ENCODE measurements at regions not wholly inside any gene's neighbourhood (a gene's known extent, or its start where the extent isn't known, plus 50 kb on each side); places are given as distances from the start of the nearest gene placed in this dataset.
"Not testable (repeated sequence)": the region's sequence is repeated elsewhere in the genome, so short reads cannot be mapped to it uniquely, and the experiment has no call there.

DNA sequence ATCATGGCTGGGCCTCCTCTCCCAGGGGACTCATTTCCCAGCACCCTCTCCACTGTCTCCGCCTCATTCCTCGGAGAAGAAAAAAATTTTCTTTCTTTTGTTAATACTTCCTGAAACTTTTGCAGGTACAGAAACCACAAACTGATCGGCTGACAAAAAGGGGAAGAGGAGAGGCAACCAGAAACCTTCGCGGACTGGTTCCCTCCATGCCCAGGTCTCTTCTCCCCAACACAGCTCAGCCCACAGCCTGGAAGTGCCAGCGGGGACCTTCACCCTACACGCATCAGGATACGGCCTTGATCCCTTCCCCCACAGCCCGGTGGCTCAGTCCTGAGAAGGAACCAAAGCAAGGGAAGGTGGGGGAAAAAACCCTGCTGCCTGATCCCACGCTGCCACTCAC, 788.4 kb downstream of the SPATA31A6 start:
- H2BK12ac ChIP-seq (ENCODE audit: insufficient read length, low read depth, low read length); H3K4me1 Mint-ChIP-seq; H4K5ac ChIP-seq (ENCODE audit: insufficient read length, low read depth, low read length); H3K9me3 ChIP-seq (ENCODE audit: control insufficient read depth, low read depth, low read length); H2BK5ac ChIP-seq (ENCODE audit: insufficient read length, low read length); H3K79me1 ChIP-seq (ENCODE audit: insufficient read depth, low read depth, low read length, poor library complexity, severe bottlenecking); H3K56ac ChIP-seq (ENCODE audit: insufficient read length, low read depth, low read length); H3K23me2 ChIP-seq (ENCODE audit: insufficient read length, low read depth, low read length, poor library complexity, severe bottlenecking); H2BK15ac ChIP-seq (ENCODE audit: low read depth, low read length); H3K4me3 Mint-ChIP-seq; H2AK5ac ChIP-seq (ENCODE audit: insufficient read length, low read length); H3K4ac ChIP-seq (ENCODE audit: low read depth, low read length); H2BK20ac ChIP-seq (ENCODE audit: low read depth, low read length, poor library complexity, severe bottlenecking); H3K4me1 ChIP-seq (ENCODE audit: insufficient read depth, low read length); H3K18ac ChIP-seq (ENCODE audit: insufficient read length, low read depth, low read length); H3K4me2 ChIP-seq (ENCODE audit: insufficient read depth, insufficient read length, low read length); H3K27me3 ChIP-seq (ENCODE audit: insufficient read depth, low read length); H4K91ac ChIP-seq (ENCODE audit: insufficient read length, low read depth, low read length); H3K27ac Mint-ChIP-seq; H3K14ac ChIP-seq (ENCODE audit: insufficient read depth, low read length); H3K27ac ChIP-seq (ENCODE audit: insufficient read length, low read depth, low read length); H2BK120ac ChIP-seq (ENCODE audit: low read depth, low read length, poor library complexity, severe bottlenecking); H3K23ac ChIP-seq (ENCODE audit: insufficient read length, low read depth, low read length); H3T11ph ChIP-seq (ENCODE audit: low read length); H3K9ac ChIP-seq (ENCODE audit: extremely low read depth, insufficient read length, low read length); H2AFZ ChIP-seq (ENCODE audit: low read length); H4K8ac ChIP-seq (replicated peaks; ENCODE audit: insufficient read length, low read depth, low read length); H3K36me3 Mint-ChIP-seq (ENCODE audit: insufficient read depth in 1 of 3, low read depth in 3 of 3); H3K79me2 ChIP-seq (ENCODE audit: insufficient read depth, low read length); H4K20me1 ChIP-seq (ENCODE audit: control insufficient read depth, insufficient read depth, insufficient read length); DNase-seq: not testable (repeated sequence)
- H3K9me3 Mint-ChIP-seq = peaks cover 17 to 43% of the 10 kb centered on the region in 2 experiments
- no CpG with 5 or more reads among the region's 10 CpGs for WGBS (ENCODE audit: extremely low coverage, insufficient read length, low lambda C conversion rate)
- peaks cover 57% of the 10 kb centered on the region for H3K27me3 Mint-ChIP-seq (ENCODE audit: low read depth)
